ENCODE measurements at regions not wholly inside any gene's neighbourhood (a gene's known extent, or its start where the extent isn't known, plus 50 kb on each side); places are given as distances from the start of the nearest gene placed in this dataset.

- H3K79me2 ChIP-seq (ENCODE audit: control insufficient read depth, insufficient read depth, low read length): no peaks in the 10 kb centered on the region
- in situ Hi-C loops (cut with MboI) (no loop called here), intact Hi-C loops (cut with micrococcal nuclease) (no loop called here)
- H3K9ac ChIP-seq (ENCODE audit: insufficient read depth in 1 of 2, low read depth in 2 of 2, low read length in 2 of 2): no peak overlapping the region
- ChIA-PET POLR2A (interaction anchor here (0.6 kb wide), 1 partner anchor 1465 kb away, joined by 3 read pairs; no protein-coding TSS in a partner anchor), CTCF (ENCODE audit: low intra/inter-chr PET ratio) (no interaction called here)
- no TSS peak for BruUV-seq (replicated peaks)
- no peak overlapping the region for H3K27ac ChIP-seq (ENCODE audit: extremely low read depth, low read depth, low read length)
- peaks cover 0 to 4% of the 10 kb centered on the region in 2 experiments; a peak in 3 of 5 replicates for H3K4me1 ChIP-seq (replicated peaks in 1 of 2; ENCODE audit: control insufficient read depth in 2 of 2, insufficient read depth in 2 of 2, low read length in 2 of 2)
- no peak overlapping the region for H3K4me2 ChIP-seq (ENCODE audit: insufficient read depth, low read length)
- 2% methylated on average over 6 of the region's 6 CpGs for WGBS (ENCODE audit: insufficient coverage, low coverage, missing lambda C conversion rate)
- no peaks in the 10 kb centered on the region for H3K9me1 ChIP-seq (ENCODE audit: control insufficient read depth, insufficient read depth, low read length)
- peaks cover 7% of the 10 kb centered on the region; the same call in 1 of the 2 replicates for H3K9me3 ChIP-seq (replicated peaks; ENCODE audit: control insufficient read depth, insufficient read depth, low read depth, low read length)
- H3K27me3 ChIP-seq (ENCODE audit: control insufficient read depth in 2 of 2, insufficient read depth in 2 of 2, low read length in 2 of 2): peaks cover 21 to 65% of the 10 kb centered on the region in 2 experiments
- H3K36me3 ChIP-seq (ENCODE audit: control insufficient read depth, insufficient read depth, low read length): no peaks in the 10 kb centered on the region
- DNase-seq (ENCODE audit: extremely low read depth in 1 of 4, low spot score in 3 of 4) (no peak), FAIRE-seq (no peak), ATAC-seq (no peak)
- H4K20me1 ChIP-seq (replicated peaks; ENCODE audit: control insufficient read depth, insufficient read depth, low read length): no peaks in the 10 kb centered on the region; the same call in 1 of the 2 replicates
- TF ChIP-seq ZNF282 (CRISPR knock-in tag; IDR thresholded peaks at IDR 0.05) (no peak), MCM3 (IDR thresholded peaks at IDR 0.05) (no peak), ZNF121 (CRISPR knock-in tag; conservative IDR thresholded peaks at IDR 0.05) (no peak), NCOA4 (IDR thresholded peaks at IDR 0.05; ENCODE audit: partially characterized antibody) (no peak), ZNF395 (CRISPR knock-in tag; IDR thresholded peaks at IDR 0.05) (no peak), ZNF785 (CRISPR knock-in tag; IDR thresholded peaks at IDR 0.05) (no peak), BRF1 (IDR thresholded peaks at IDR 0.05; ENCODE audit: borderline replicate concordance, extremely low read depth, insufficient read length) (no peak), MAFG (tag; conservative IDR thresholded peaks at IDR 0.05) (no peak), ZNF217 (CRISPR knock-in tag; IDR thresholded peaks at IDR 0.05) (no peak), PREB (CRISPR knock-in tag; IDR thresholded peaks at IDR 0.05) (no peak), VEZF1 (CRISPR knock-in tag; IDR thresholded peaks at IDR 0.05) (no peak), EP300 (IDR thresholded peaks at IDR 0.05; ENCODE audit: low read length) (no peak), USF1 (CRISPR knock-in tag; IDR thresholded peaks at IDR 0.05) (no peak)
- H2AFZ ChIP-seq (ENCODE audit: low read depth, low read length): no peak overlapping the region
- no peak overlapping the region for H3K4me3 ChIP-seq
Observed at GRCh38 chr2:3113769-3114168, 263.8 kb downstream of the EIPR1 start.

Data from K562 (cell line).